ENCODE measurements at regions not wholly inside any gene's neighbourhood (a gene's known extent, or its start where the extent isn't known, plus 50 kb on each side); places are given as distances from the start of the nearest gene placed in this dataset.

DNA sequence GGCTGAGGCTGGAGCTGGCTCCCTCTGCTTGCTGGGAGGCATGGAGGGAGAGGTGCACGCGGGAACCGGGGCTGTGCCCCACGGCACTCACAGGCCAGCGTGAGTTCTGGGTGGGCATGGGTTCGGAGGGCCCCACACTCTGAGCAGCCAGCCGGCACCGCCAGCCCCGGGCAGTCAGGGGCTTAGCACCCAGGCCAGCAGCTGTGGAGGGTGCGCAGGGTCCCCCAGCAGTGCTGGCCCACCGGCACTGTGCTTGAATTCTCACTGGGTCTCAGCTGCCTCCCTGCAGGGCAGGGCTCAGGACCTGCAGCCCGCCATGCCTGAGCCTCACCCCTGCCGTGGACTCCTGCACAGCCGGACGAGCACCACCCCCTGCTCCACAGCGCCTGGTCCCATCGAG lies 164.9 kb upstream of the PLD5 start:
- Histone ChIP-seq H3K9me3 (replicated peaks; ENCODE audit: control insufficient read depth, insufficient read depth, low read depth, low read length) (no peaks in the 10 kb centered on the region; the same call in 1 of the 2 replicates), H3K79me2 (ENCODE audit: control insufficient read depth, insufficient read depth, low read length) (no peaks in the 10 kb centered on the region), H3K27me3 (ENCODE audit: control insufficient read depth in 2 of 2, insufficient read depth in 2 of 2, low read length in 2 of 2) (no peaks in the 10 kb centered on the region), H3K9ac (ENCODE audit: insufficient read depth in 1 of 2, low read depth in 2 of 2, low read length in 2 of 2) (no peak overlapping the region), H3K9me1 (ENCODE audit: control insufficient read depth, insufficient read depth, low read length) (no peaks in the 10 kb centered on the region), H3K36me3 (ENCODE audit: control insufficient read depth, insufficient read depth, low read length) (no peaks in the 10 kb centered on the region), H3K27ac (ENCODE audit: extremely low read depth, low read depth, low read length) (no peak overlapping the region), H3K4me1 (replicated peaks in 1 of 2; ENCODE audit: control insufficient read depth in 2 of 2, insufficient read depth in 2 of 2, low read length in 2 of 2) (no peaks in the 10 kb centered on the region), H2AFZ (ENCODE audit: low read depth, low read length) (no peak overlapping the region), H4K20me1 (replicated peaks; ENCODE audit: control insufficient read depth, insufficient read depth, low read length) (no peaks in the 10 kb centered on the region), H3K4me2 (ENCODE audit: insufficient read depth, low read length) (no peak overlapping the region), H3K4me3 (no peak overlapping the region)
- POLR2A ChIA-PET = no interaction called here
- DNase-seq (ENCODE audit: extremely low read depth in 1 of 4, low spot score in 3 of 4) = no peak
- no TSS peak for BruUV-seq (replicated peaks)
- no peak for FAIRE-seq
- in situ Hi-C loops (cut with MboI) = no loop called here
- intact Hi-C loops (cut with micrococcal nuclease) = no loop called here
- no peak for ATAC-seq
- CTCF ChIA-PET (ENCODE audit: low intra/inter-chr PET ratio) = no interaction called here
- under 1% methylated on average over 17 of the region's 17 CpGs for WGBS (ENCODE audit: insufficient coverage, low coverage, missing lambda C conversion rate)
- TF ChIP-seq CREB3L1 (IDR thresholded peaks at IDR 0.05; ENCODE audit: borderline replicate concordance, low read depth) (no peak), CBX8 (IDR thresholded peaks at IDR 0.05; ENCODE audit: borderline replicate concordance, extremely low read depth, low read depth, low read length, poor library complexity, severe bottlenecking) (no peak), SMAD2 (IDR thresholded peaks at IDR 0.05; ENCODE audit: low read depth, low read length) (no peak), STAT5B (CRISPR knock-in tag; IDR thresholded peaks at IDR 0.05) (no peak), ARHGAP35 (IDR thresholded peaks at IDR 0.05; ENCODE audit: partially characterized antibody) (no peak), BCLAF1 (IDR thresholded peaks at IDR 0.05; ENCODE audit: borderline replicate concordance in 1 of 2, control insufficient read depth in 1 of 2, low read depth in 2 of 2, low read length in 1 of 2) (no peak), CHD1 (IDR thresholded peaks at IDR 0.05; ENCODE audit: low read length) (no peak), PRMT5 (CRISPR knock-in tag; IDR thresholded peaks at IDR 0.05) (no peak), PHF8 (IDR thresholded peaks at IDR 0.05; ENCODE audit: borderline replicate concordance, low read length) (no peak), WHSC1 (IDR thresholded peaks at IDR 0.05; ENCODE audit: low read length) (no peak), TGIF2 (CRISPR knock-in tag; IDR thresholded peaks at IDR 0.05) (no peak), CXXC5 (CRISPR knock-in tag; IDR thresholded peaks at IDR 0.05) (no peak), U2AF1 (optimal IDR thresholded peaks at IDR 0.05; ENCODE audit: low read depth, low read length) (no peak), TOE1 (IDR thresholded peaks at IDR 0.05; ENCODE audit: borderline replicate concordance) (no peak), TOE1 (CRISPR knock-in tag; IDR thresholded peaks at IDR 0.05; ENCODE audit: borderline replicate concordance, low read depth) (no peak)
- TF ChIP-seq, protein P1, sequence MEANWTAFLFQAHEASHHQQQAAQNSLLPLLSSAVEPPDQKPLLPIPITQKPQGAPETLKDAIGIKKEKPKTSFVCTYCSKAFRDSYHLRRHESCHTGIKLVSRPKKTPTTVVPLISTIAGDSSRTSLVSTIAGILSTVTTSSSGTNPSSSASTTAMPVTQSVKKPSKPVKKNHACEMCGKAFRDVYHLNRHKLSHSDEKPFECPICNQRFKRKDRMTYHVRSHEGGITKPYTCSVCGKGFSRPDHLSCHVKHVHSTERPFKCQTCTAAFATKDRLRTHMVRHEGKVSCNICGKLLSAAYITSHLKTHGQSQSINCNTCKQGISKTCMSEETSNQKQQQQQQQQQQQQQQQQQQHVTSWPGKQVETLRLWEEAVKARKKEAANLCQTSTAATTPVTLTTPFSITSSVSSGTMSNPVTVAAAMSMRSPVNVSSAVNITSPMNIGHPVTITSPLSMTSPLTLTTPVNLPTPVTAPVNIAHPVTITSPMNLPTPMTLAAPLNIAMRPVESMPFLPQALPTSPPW (CRISPR knock-in tag; IDR thresholded peaks at IDR 0.05) = no peak

Measured in K562 (cell line).